ENCODE measurements at regions not wholly inside any gene's neighbourhood (a gene's known extent, or its start where the extent isn't known, plus 50 kb on each side); places are given as distances from the start of the nearest gene placed in this dataset.

GRCh38 chrX:96424007-96424406, 260.6 kb upstream of the DIAPH2 start:
- H3K27me3 Mint-ChIP-seq (ENCODE audit: insufficient read depth): peaks cover 13% of the 10 kb centered on the region
- no peaks in the 10 kb centered on the region for H3K36me3 ChIP-seq (ENCODE audit: control insufficient read depth, insufficient read depth, low read length)
- no peak overlapping the region for H3K4me3 Mint-ChIP-seq
- H3K27ac ChIP-seq (ENCODE audit: low read depth, low read length): no peak overlapping the region
- H3K9me3 ChIP-seq (ENCODE audit: control insufficient read depth, low read length): no peaks in the 10 kb centered on the region
- TF ChIP-seq, protein P1, sequence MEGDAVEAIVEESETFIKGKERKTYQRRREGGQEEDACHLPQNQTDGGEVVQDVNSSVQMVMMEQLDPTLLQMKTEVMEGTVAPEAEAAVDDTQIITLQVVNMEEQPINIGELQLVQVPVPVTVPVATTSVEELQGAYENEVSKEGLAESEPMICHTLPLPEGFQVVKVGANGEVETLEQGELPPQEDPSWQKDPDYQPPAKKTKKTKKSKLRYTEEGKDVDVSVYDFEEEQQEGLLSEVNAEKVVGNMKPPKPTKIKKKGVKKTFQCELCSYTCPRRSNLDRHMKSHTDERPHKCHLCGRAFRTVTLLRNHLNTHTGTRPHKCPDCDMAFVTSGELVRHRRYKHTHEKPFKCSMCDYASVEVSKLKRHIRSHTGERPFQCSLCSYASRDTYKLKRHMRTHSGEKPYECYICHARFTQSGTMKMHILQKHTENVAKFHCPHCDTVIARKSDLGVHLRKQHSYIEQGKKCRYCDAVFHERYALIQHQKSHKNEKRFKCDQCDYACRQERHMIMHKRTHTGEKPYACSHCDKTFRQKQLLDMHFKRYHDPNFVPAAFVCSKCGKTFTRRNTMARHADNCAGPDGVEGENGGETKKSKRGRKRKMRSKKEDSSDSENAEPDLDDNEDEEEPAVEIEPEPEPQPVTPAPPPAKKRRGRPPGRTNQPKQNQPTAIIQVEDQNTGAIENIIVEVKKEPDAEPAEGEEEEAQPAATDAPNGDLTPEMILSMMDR (conservative IDR thresholded peaks at IDR 0.05): no peak
- H3K27me3 ChIP-seq (ENCODE audit: control insufficient read depth, insufficient read depth, low read length, poor library complexity, severe bottlenecking): no peaks in the 10 kb centered on the region
- H3K36me3 Mint-ChIP-seq (ENCODE audit: low read depth): no peaks in the 10 kb centered on the region
- 100% methylated on average over 3 of the region's 3 CpGs; no CpG with 5 or more reads in 1 of the 2 experiments for WGBS, 2 experiments (ENCODE audit: insufficient coverage in 1 of 2, insufficient read length in 1 of 2)
- peaks cover 4% of the 10 kb centered on the region for H3K9me3 Mint-ChIP-seq
- DNase-seq: no peak
- H3K4me1 ChIP-seq (ENCODE audit: control insufficient read depth, insufficient read depth, low read length): no peaks in the 10 kb centered on the region
- H3K4me3 ChIP-seq (ENCODE audit: low read length): no peak overlapping the region
- H3K9ac ChIP-seq (ENCODE audit: extremely low read depth, low read length, poor library complexity, severe bottlenecking): no peak overlapping the region
- peaks cover 9% of the 10 kb centered on the region for H3K4me1 Mint-ChIP-seq
- H3K27ac Mint-ChIP-seq: no peak overlapping the region

DNA sequence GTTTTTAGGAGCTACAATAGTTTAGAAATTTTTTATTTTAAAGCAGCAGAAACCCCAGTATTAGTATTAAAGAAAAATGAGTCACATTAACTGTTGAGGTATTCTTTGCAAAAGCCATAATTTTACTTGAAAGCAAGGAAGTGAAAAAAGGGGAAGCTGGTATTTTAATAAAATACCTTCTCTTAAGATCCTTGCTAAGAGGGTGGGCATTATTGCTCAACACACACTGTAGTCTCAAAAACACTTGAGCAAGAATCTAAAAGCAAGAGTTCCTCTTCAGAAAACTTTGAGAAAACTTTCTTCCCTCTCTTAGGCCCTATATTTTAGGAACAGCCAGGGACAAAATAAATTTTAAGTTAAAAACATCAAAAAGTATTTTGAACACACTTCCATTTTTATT, 259.4 kb upstream of the DIAPH2 start:
- no peak overlapping the region for H3K27ac Mint-ChIP-seq
- no peaks in the 10 kb centered on the region for H3K27me3 ChIP-seq (ENCODE audit: control insufficient read depth, insufficient read depth, low read length, poor library complexity, severe bottlenecking)
- no peak overlapping the region for H3K4me3 ChIP-seq (ENCODE audit: low read length)
- no peaks in the 10 kb centered on the region for H3K36me3 Mint-ChIP-seq (ENCODE audit: low read depth)
- no peaks in the 10 kb centered on the region for H3K4me1 ChIP-seq (ENCODE audit: control insufficient read depth, insufficient read depth, low read length)
- peaks cover 11% of the 10 kb centered on the region for H3K4me1 Mint-ChIP-seq
- H3K27me3 Mint-ChIP-seq (ENCODE audit: insufficient read depth): peaks cover 15% of the 10 kb centered on the region
- H3K9me3 ChIP-seq (ENCODE audit: control insufficient read depth, low read length): no peaks in the 10 kb centered on the region
- no peak overlapping the region for H3K4me3 Mint-ChIP-seq
- H3K9ac ChIP-seq (ENCODE audit: extremely low read depth, low read length, poor library complexity, severe bottlenecking): no peak overlapping the region
- DNase-seq: no peak
- H3K36me3 ChIP-seq (ENCODE audit: control insufficient read depth, insufficient read depth, low read length): no peaks in the 10 kb centered on the region
- peaks cover 6% of the 10 kb centered on the region for H3K9me3 Mint-ChIP-seq
- H3K27ac ChIP-seq (ENCODE audit: low read depth, low read length): no peak overlapping the region
- TF ChIP-seq, protein P1 (conservative IDR thresholded peaks at IDR 0.05): no peak

DNA sequence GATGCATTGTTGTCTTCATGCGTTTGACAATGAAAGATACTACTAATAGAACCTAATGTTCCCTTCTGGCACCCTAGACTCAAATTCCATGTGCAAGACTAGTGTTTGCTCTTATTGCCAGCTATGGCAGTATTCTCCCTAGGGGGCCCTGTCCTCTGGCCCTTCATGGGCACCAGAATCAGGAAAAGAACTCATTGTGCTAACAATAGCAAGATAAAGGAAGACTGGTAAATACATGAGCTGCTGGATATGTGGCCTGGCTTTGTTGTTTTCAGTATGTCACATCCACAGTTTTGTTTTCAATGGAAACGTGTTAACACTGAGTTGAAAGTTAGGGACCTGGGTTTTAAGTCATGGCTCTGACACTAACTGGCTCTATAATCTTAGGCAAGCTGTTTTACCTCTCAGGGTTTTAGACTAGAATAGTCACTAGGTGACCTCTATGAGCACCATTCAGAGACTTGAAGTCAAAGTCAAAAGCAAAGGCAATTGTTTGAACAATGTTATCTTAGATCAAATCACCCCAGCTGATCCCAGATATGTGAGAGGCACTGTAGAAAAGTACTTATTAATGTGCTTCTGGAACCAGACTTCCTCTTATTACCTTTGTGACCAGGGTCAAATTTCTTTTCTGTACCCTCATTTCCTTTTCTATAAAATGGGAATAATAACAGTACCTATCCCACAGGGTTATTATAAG, 253.7 kb upstream of the DIAPH2 start:
- Histone ChIP-seq H3K4me1 (ENCODE audit: control insufficient read depth, insufficient read depth, low read length) (no peaks in the 10 kb centered on the region), H3K4me3 (ENCODE audit: low read length) (no peak overlapping the region), H3K36me3 (ENCODE audit: control insufficient read depth, insufficient read depth, low read length) (no peaks in the 10 kb centered on the region), H3K27me3 (ENCODE audit: control insufficient read depth, insufficient read depth, low read length, poor library complexity, severe bottlenecking) (no peaks in the 10 kb centered on the region), H3K9ac (ENCODE audit: extremely low read depth, low read length, poor library complexity, severe bottlenecking) (no peak overlapping the region), H3K9me3 (ENCODE audit: control insufficient read depth, low read length) (no peaks in the 10 kb centered on the region), H3K27ac (ENCODE audit: low read depth, low read length) (no peak overlapping the region)
- Mint-ChIP-seq H3K4me3 (peak overlapping the region; percentile 10), H3K4me1 (peaks cover 22% of the 10 kb centered on the region), H3K27me3 (ENCODE audit: insufficient read depth) (peaks cover 27% of the 10 kb centered on the region), H3K36me3 (ENCODE audit: low read depth) (no peaks in the 10 kb centered on the region), H3K27ac (no peak overlapping the region), H3K9me3 (peaks cover 6% of the 10 kb centered on the region)
- peak; percentile 41 for DNase-seq
- TF ChIP-seq, protein P1 (conservative IDR thresholded peaks at IDR 0.05): no peak
- 50 to 76% methylated on average over 1 to 2 of the region's 2 CpGs for WGBS, 2 experiments (ENCODE audit: insufficient coverage in 1 of 2, insufficient read length in 1 of 2)

All from endodermal cell (in vitro differentiated cells).